OCI-LY7 (cell line): ENCODE measurements at regions not wholly inside any gene's neighbourhood (a gene's known extent, or its start where the extent isn't known, plus 50 kb on each side); places are given as distances from the start of the nearest gene placed in this dataset.

Experiments
- BruUV-seq: library from RNA; stranded (reverse); fragments of 400-500 nt; replicated peaks from 2 replicates; lab custom pipeline; 2021; lab: Mats Ljungman, UMichigan
- CTCF ChIA-PET: fragments of 300-600 bp; sonication (Branson Sonifier 250); formaldehyde crosslinking; loops from one replicate; lab custom pipeline; 2022; ENCODE audit warnings: antibody characterized with exemption; ENCODE audit not compliant: unreplicated experiment; lab: Charles Lee
- POLR2A ChIA-PET: fragments of 300-600 bp; sonication (Branson Sonifier 250); formaldehyde crosslinking; loops from one replicate; lab custom pipeline; 2022; ENCODE audit warnings: antibody characterized with exemption; lab: Charles Lee
- DNase-seq: peaks from one replicate; pipeline ENCODE4 v3.0.0-alpha.2; 2015; ENCODE audit warnings: low spot score
- H2AFZ ChIP-seq: fragments of 200-600 bp; sonication (generic), shearing (Covaris generic); 2 replicates; pipeline ENCODE4 v1.6.1; 2014; ENCODE audit warnings: mild to moderate bottlenecking, antibody characterized with exemption, low read length, moderate library complexity
- H3K27ac ChIP-seq: fragments of 200-600 bp; sonication (generic); 2 replicates; pipeline ENCODE4 v1.5.1; 2014; ENCODE audit warnings: mixed run types, low read depth, mild to moderate bottlenecking, moderate library complexity, low read length, inconsistent platforms; ENCODE audit not compliant: poor library complexity, severe bottlenecking
- H3K36me3 ChIP-seq: fragments of 200-600 bp; sonication (generic); 2 replicates; pipeline ENCODE4 v1.6.1; 2014; ENCODE audit warnings: mild to moderate bottlenecking, antibody characterized with exemption, low read length, moderate library complexity, mixed read lengths; ENCODE audit not compliant: insufficient read depth
- H3K4me1 ChIP-seq: fragments of 200-600 bp; sonication (generic); 2 replicates; pipeline ENCODE4 v1.5.1; 2014; ENCODE audit warnings: mild to moderate bottlenecking, low read length; ENCODE audit not compliant: insufficient read depth, poor library complexity, severe bottlenecking
- H3K4me2 ChIP-seq: fragments of 200-600 bp; sonication (generic); 2 replicates; pipeline ENCODE4 v1.6.1; 2014; ENCODE audit warnings: mild to moderate bottlenecking, low read length
- H3K4me3 ChIP-seq: fragments of 200-600 bp; sonication (generic); 2 replicates; pipeline ENCODE4 v1.5.1; 2014; ENCODE audit warnings: mild to moderate bottlenecking, low read depth, low read length; ENCODE audit not compliant: poor library complexity, severe bottlenecking
- H3K79me2 ChIP-seq: fragments of 200-600 bp; sonication (generic); 2 replicates; pipeline ENCODE4 v1.6.1; 2016; ENCODE audit warnings: low read depth, mild to moderate bottlenecking, low read length, moderate library complexity, mixed read lengths; ENCODE audit not compliant: insufficient read depth
- H3K9me2 ChIP-seq: fragments of 200-600 bp; sonication (generic); 2 replicates; pipeline ENCODE4 v1.6.1; 2016; ENCODE audit warnings: mild to moderate bottlenecking, low read length, mixed read lengths; ENCODE audit not compliant: insufficient read depth
- H3K9me3 ChIP-seq: fragments of 200-600 bp; sonication (generic); 2 replicates; pipeline ENCODE4 v1.6.1; 2014; ENCODE audit warnings: mild to moderate bottlenecking, mixed run types, low read length, mixed read lengths
- H4K20me1 ChIP-seq: fragments of 200-600 bp; sonication (generic); 2 replicates; pipeline ENCODE4 v1.6.1; 2014; ENCODE audit warnings: mild to moderate bottlenecking, antibody characterized with exemption, low read length, moderate library complexity, mixed read lengths; ENCODE audit not compliant: insufficient read depth
- CTCF ChIP-seq: fragments of 200-600 bp; sonication (generic); conservative IDR thresholded peaks from 2 replicates; pipeline ENCODE4 v1.5.1; 2014; ENCODE audit warnings: mild to moderate bottlenecking, antibody characterized with exemption, low read length, moderate library complexity, mixed read lengths
- EZH2phosphoT487 ChIP-seq: fragments of 200-600 bp; sonication (generic); IDR thresholded peaks from 2 replicates; pipeline ENCODE4 v1.6.1; 2018; ENCODE audit warnings: low read depth, borderline replicate concordance, mild to moderate bottlenecking, mixed run types, antibody characterized with exemption, low read length, moderate library complexity, mixed read lengths
- intact Hi-C: fragments of 100-400 bp; cut with micrococcal nuclease; formaldehyde crosslinking; loops from one replicate; pipeline ENCODE4 v1.10.0; 2022; ENCODE audit not compliant: unreplicated experiment

DNA sequence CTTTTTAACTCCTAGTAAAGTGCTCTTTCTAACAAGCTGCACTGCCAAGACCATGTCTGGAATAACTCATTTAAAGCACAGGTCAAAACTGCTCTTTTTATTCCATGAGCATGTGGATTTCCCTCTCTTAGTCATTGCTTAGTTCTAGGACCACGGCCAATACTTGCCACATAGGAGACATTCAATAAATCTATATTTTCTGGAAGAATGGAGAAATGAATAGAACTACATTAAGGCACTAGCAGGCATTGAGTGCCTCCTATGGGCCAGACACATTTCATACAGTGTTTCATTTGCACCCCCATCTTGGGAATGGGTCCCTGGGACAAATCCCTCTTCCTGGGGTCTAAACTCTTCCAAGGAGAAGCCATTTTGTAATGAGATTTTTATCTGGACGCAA, 552.8 kb upstream of the CITED2 start:
- TF ChIP-seq EZH2phosphoT487 (no peak), CTCF (0 out of 2 replicates have a peak, but pooled peaks have one; percentile 27)
- H3K4me1 ChIP-seq = no peaks in the 10 kb centered on the region
- ChIA-PET POLR2A (no interaction called here), CTCF (no interaction called here)
- no peaks in the 10 kb centered on the region for H4K20me1 ChIP-seq
- no TSS peak for BruUV-seq
- intact Hi-C loops = no loop called here
- no peaks in the 10 kb centered on the region for H3K9me3 ChIP-seq
- no peaks in the 10 kb centered on the region for H3K9me2 ChIP-seq
- H3K4me2 ChIP-seq = no peak overlapping the region
- no peaks in the 10 kb centered on the region for H3K79me2 ChIP-seq
- DNase-seq = no peak
- H3K4me3 ChIP-seq = no peak overlapping the region
- no peak overlapping the region for H3K27ac ChIP-seq
- H3K36me3 ChIP-seq = no peaks in the 10 kb centered on the region
- no peak overlapping the region for H2AFZ ChIP-seq

GRCh38 chr6:139926711-139927110, 552.3 kb upstream of the CITED2 start:
- TF ChIP-seq CTCF (no peak), EZH2phosphoT487 (no peak)

DNA sequence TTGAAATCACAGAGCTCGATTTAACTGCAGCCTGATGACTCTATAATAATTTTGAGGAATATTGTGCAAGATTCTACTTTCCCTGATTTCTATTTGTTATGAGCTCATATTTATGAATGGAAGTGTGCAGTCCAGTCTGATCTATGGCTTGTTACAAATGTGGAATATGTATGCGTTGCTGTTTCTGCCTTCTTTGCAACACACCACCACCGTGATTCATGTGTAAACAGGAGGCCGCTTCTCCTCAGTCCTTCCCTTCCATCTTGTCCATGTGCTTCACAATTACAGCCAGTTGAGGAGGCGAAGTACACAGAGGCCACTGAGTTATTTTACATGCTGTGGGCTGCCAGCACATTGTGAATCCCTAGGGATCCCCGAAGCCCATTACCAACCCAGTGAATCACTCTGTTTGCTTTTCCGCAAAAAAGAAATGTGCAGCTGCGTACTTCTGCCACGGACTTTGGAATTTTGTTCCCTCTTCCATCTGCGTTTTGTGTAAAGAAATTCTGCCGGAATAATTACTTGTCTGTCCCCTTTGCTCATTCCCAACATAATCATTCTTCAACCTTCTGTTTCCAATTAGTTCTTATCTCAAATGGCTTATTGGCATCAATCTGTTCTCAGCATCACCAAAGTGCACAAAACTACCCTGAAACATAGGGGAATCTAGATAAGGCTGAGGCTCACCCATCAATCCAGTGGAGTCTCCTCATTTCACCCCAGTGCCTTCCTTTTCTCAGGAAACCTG, 551.6 kb upstream of the CITED2 start:
- ChIA-PET POLR2A (no interaction called here), CTCF (no interaction called here)
- intact Hi-C loops = no loop called here
- Histone ChIP-seq H4K20me1 (no peaks in the 10 kb centered on the region), H3K27ac (no peak overlapping the region), H3K79me2 (no peaks in the 10 kb centered on the region), H3K36me3 (no peaks in the 10 kb centered on the region), H3K9me2 (no peaks in the 10 kb centered on the region; the same call in 1 of the 2 replicates), H2AFZ (no peak overlapping the region), H3K4me1 (no peaks in the 10 kb centered on the region), H3K4me2 (no peak overlapping the region), H3K9me3 (no peaks in the 10 kb centered on the region), H3K4me3 (no peak overlapping the region)
- TF ChIP-seq CTCF (no peak), EZH2phosphoT487 (no peak)
- DNase-seq = no peak
- no TSS peak for BruUV-seq

More at GRCh38 chr6:139926711-139927110, 552.3 kb upstream of the CITED2 start:
- H3K4me2 ChIP-seq = no peak overlapping the region
- no peak overlapping the region for H3K4me3 ChIP-seq
- DNase-seq = no peak
- H3K27ac ChIP-seq = no peak overlapping the region
- POLR2A ChIA-PET = no interaction called here
- CTCF ChIA-PET = no interaction called here
- intact Hi-C loops = no loop called here
- H2AFZ ChIP-seq = no peak overlapping the region
- H3K9me2 ChIP-seq = no peaks in the 10 kb centered on the region; the same call in 1 of the 2 replicates
- no peaks in the 10 kb centered on the region for H3K79me2 ChIP-seq
- no peaks in the 10 kb centered on the region for H3K9me3 ChIP-seq
- BruUV-seq = no TSS peak
- no peaks in the 10 kb centered on the region for H4K20me1 ChIP-seq
- no peaks in the 10 kb centered on the region for H3K4me1 ChIP-seq
- H3K36me3 ChIP-seq = no peaks in the 10 kb centered on the region
